Amniotic stem cell (primary cell): ENCODE measurements at regions not wholly inside any gene's neighbourhood (a gene's known extent, or its start where the extent isn't known, plus 50 kb on each side); places are given as distances from the start of the nearest gene placed in this dataset.
"Not testable (repeated sequence)": the region's sequence is repeated elsewhere in the genome, so short reads cannot be mapped to it uniquely, and the experiment has no call there.

ENCODE experiments used
- DNase-seq: peaks from one replicate; lab custom pipeline; 2025; lab: John Stamatoyannopoulos, UW

DNA sequence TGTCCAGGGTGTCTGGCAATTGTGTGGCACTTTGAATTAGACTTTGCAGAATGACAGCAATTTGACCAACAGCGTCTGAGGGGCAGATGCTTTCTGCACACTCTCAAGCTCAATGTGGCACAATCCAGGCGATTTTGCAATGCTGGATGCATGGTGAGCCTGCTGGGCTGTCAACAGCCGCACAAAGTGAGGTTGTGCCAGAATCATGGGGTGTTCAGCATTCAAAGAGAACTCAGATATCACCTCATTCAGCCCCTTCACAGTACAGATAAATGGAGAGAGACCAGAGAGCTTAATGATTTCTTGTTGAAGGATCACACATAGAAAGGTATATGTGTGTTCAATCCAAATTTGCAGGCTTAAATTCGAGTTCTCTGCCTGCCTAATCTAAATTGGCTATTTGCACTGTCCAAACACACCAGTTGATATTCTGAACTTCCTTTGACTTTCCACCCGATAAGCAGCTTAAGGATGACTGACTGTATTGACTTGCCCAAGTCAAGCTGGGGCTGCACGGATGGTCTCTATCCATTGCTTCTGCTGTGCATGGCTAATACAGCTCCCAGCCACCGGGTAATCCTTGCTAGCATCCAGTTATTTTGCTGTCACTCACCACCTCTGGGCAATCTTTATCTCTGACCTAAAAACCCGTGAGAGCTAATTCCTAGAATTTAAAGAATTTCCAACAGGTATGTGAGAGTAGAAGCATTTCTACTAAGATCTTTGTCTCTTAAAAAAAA, 157.9 kb upstream of the TAS2R1 start:
- no peak for DNase-seq

DNA sequence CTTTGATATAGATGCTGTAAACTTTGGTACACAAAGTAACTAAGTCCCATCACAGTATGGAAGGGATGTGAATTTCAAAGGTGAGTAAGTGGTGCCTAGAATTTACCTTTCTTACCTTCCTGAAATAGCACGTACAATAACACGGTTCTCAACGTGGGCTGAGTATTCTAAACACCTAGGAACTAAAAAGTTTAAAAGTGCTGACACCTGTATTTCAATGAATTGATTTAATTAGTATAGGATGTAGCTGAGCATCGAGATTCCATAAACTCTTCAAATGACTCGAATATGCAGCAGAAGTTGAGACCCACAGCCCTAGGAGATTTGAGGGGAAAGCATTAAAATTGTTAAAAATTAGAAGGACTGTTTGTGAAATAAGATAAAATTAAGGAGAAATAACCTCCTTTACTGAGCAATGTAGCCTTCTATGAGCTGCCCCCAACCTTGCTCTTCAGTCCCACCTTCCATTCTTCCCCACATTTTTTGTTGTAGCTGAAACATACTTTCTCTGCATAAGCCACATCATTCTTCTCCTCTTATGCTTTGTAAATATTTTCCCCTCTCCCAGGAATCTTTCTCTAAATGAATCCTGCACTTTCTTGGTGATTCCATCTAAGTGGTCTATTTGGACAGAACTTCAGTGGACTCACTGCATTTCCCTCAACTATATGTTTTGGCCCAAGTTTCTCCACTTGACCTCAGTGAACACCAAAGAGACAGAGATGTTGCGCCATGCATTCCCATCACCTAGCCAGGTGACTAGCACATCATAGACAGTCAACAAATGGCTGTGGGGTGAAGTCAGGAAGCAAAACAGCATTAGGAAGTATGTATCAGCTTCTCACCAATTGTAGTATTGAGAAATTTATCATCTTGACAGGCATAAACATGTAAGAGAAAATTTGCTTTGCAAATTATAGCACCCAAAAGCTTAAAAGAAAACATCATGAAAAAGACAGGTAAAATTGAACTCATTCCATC, 156.5 kb upstream of the TAS2R1 start:
- no peak for DNase-seq

DNA sequence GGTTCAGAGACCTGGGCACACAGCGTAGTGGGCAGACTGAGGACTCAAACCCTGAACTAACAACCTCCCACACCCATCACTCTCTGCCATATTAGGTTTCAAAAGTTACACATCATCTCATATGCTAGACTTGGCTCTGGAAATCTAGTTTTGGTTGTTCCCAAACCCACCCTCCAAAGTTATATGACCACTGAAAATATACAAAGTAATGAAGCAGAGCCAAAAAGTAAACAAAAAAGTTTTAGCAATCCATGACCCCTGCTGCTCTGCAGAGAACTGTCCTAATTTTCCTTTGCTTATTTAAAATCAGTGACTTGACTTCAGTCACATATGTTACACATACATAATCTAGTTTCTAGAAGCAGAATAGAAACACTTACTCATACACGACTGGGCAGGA, 155.6 kb upstream of the TAS2R1 start:
- DNase-seq, result no peak

DNA sequence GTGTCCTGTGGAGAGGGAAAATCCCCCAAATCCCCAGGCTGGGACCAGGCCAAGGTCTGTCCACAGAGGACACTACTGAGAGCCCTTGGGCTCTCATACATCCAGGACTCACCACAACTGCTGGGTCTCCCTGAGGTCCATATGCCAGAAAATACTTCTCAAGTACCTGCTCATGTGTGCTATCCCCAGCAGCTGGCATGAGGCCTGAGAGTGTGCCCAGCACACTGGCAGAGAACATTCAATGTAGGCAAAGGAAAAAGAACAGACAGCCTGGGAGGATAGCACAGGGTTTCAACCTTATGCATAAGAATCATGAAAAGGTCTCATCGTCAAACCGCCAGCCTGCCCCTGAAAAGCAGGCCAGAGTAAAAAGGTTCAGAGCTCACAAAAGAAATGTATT, 154.1 kb upstream of the TAS2R1 start:
- DNase-seq, result no peak

DNA sequence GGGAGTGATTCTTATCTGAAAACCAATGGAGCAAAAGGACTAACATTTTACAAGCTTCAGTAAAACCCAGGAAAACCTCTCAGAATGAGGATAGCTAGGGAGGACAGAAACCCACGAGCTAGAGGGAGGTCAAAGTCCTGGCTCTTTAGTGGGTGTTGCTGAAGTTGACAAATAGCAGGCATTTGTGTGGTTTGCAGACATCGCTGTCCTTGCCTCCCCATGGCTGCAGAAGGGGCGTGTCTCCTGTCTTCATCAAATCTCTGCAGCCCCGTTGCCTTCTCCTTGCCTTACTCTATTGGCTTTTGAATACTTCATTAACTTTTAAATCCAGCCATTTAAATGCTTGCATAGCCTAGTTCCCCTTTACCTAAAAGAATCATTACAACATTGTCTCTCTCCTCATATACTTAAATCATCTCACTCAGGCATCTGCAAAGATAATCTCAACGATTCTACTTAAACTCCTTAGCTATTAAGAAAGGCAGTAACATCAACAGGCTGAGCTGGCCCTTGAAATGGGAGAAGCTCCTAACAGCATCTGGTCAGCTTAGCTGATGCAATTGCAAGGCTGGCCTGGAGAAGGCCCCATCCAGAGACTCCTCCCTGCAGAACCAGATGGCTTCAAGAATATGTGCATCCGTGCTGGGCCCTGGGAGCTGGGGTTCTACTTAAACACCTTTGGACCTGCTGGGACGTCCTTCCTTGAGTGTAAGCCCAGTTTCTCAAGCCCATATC, 152.8 kb upstream of the TAS2R1 start:
- no peak for DNase-seq

DNA sequence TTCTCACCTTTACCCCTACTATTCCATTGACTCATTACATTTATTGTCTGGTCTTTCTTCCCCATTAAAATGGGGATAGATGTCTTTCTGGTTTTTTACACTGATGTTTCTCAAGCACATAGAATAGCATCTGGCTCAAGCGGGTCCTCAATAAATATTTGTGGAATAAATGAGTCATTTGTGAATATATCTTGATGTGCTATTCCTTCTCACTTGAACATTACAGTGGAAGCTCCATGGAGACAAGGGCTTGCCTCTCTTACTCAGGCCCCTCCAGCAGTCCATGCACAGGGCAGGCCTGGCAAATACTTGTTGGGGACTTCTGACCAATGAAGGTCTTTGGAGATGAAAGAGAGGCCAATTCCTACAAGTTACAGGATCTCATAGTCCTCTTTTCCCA, 151.7 kb upstream of the TAS2R1 start:
- no peak for DNase-seq

DNA sequence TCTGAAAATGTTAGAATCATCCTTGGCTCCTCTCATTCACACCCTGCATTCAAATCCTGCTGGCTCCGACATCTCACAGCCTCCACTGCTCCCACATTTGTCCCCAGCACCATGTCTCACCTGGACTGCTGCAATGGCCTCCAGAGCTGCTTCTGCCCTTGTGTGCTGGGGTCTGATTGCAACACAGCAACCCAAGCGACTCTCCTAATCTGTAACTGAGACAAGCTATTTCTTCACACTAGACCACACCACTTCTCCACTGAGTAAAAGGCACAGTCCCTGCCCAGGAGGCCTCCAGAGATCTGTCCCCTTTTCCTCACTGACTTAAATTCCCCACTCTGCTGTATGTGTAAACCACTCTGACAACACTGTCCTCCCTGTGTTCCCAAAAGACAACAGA, 151.1 kb upstream of the TAS2R1 start:
- DNase-seq, result no peak

DNA sequence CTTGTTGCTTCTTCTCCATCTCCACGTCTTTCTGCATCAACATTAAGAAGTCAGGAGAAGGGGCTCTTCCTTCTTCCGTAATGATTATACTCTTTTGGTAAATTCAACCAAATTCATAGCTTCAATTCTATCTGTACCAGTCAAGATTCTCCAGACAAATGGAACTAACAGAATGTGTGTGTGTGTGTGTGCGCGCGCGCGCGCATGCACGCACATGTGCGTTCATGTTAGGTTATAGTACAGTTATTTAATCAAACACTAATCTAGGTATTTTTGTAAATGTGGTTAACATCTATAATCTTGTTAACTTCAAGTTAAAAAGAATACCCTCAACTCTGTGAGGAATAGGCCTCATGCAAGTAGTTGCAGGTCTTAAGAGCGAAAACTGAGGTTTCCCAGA, 150.3 kb upstream of the TAS2R1 start:
- no peak for DNase-seq

DNA sequence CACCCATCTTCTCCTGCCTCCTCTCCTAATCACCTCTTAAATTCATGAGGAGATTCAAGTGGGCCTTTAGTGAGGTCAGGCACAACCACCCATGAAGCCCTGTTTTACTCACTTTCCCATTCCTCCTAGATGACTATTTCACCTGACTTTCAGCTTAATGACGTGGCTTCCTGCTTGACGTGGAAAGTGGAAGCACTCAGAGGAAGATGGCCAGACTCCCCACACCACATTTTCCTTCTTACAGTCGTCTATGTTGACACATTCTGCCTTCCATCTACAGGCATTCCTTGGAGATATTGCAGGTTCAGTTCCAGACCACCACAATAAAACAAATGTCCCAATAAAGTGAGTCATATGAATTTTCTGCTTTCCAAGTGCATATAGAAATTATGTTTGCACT, 146.4 kb upstream of the TAS2R1 start:
- DNase-seq, result no peak

DNA sequence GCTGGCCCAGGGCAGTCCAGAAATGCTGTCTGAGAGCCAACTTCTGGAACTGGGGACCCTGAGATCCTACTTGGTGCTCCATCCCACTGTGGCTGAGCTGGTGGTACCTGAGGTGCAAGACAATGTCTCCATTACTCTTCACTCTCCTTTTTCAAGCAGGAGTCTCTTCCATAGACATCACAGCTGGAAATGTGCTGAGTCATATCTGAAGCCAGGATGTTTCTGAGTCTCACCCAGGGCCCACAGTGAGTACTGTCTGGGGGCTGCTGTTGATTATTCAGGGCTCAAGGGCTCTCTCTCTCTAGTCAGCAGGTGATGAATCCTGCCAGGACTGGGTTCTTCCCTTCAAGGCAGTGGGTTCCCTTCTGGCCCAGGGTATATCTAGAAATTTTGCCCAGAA, 145.2 kb upstream of the TAS2R1 start:
- no peak for DNase-seq

DNA sequence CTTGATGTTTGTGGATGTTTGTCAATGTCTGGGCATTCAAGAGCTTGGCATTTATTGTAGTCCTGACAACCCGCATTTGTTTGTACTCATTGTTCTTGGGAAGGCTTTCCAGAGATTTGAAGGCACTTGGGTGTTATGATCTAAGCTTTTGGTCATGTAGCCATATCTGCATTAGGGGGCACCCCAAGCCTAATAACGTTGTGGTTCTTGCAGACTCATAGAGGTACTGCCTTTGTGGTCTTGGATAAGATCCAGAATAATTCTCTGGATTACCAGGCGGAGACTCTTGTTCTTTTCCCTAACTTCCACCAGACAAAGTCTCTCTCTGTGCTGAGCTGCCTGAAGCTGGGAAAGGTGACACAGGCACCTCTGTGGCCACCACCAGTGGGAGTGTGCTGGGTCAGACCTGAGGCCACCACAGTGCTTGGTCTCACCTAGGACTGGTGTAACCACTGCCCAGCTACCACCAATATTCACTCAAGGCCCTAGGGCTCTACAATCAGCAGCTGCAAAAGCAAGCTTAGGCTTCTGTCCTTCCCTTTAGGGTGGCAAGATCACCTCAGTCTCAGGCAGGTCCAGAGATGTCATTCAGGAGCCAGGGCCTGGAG, 144.4 kb upstream of the TAS2R1 start:
- no peak for DNase-seq

DNA sequence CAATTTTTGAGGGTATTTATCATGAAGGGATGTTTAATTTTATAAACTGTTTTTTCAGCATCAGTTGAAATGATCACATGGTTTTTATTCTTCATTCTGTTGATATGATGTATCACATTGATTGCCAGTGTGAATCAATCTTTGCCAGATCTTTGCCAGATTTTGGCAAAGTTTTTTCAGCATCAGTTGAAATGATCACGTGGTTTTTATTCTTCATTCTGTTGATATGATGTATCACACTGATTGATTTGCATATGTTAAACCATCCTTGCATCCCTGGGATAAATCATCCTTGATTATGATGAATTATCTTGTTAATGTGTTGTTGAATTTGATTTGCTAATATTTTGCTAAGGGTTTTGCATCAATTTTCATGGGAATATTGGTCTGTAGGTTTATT, 140.9 kb upstream of the TAS2R1 start:
- no peak for DNase-seq

DNA sequence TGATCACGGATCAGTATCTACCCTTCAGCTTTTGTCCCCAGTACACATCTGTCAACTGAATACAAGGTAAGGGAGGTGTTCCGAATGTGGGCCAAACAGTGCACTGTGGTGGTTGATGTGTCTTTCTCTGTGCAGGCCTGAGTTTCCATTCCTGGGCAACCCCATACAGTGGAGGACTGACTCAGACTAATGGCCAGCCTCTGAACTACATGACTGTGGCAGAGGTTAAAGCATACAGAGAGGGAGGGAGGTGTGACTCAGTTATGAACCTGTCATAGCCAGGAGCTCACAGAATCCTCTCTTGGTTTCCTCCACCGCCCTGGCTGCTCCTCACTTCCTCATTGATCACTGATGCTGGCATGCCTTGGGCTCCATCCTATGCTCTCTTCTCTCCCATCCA, 136.4 kb upstream of the TAS2R1 start:
- DNase-seq, result no peak

DNA sequence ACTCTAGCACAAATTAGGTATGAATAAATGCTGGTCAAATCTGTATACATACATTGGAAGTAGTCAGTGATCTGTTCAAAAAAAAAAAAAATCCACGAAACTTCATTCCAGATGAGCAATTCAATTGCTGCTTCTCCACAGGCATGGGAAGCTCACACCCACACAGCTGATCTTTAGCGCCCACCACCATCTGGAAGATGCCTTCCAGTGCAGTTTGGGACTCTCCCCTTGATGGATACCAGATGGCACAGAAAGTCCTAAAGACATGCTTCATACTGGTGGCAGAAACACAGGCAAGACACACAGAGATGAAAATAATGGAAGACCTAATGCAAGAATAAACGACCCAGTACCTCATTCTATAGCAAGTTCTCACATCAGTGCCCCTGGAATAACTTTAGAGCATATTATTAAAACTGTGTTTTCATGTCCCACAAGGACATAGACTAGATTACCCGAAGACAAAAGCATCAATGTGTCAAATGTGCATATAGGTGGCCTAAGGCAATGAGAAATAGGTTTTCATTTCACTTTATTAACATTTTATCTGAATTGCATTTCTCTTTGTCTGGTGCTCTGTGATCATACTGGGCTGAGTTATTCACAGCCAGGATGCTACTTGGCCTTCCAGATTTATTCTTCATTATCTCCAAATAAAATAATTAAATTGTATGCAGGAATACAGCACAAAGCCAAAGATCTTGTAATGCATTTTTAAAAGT, 135.4 kb upstream of the TAS2R1 start:
- no peak for DNase-seq

DNA sequence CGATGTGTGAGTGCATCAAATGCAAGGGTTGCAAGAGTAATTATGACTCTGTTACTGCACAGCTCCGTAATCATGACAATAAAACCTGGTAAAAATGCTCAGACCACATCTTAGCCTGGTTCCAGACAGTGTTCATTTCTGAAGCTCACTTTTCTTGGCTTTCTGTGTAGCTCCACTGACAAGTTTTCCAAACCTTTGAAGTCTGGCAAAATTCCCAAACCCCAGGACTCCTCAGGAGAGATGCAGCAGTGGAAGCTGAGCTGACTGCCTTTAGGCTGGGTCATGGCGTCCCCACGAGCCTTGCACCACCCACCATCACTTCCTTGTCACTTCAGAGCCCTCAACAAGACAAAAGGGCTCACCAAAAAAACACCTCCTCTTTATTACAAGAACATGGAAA, 131.6 kb upstream of the TAS2R1 start:
- DNase-seq, result no peak

DNA sequence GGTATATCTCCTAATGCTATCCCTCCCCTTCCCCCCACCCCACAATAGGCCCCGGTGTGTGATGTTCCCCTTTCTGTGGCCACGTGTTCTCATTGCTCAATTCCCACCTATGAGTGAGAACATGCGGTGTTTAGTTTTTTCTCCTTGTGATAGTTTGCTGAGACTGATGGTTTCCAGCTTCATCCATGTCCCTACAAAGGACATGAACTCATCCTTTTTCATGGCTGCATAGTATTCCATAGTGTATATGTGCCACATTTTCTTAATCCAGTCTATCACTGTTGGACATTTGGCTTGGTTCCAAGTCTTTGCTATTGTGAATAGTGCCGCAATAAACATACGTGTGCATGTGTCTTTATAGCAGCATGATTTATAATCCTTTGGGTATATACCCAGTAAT, 122.5 kb upstream of the TAS2R1 start:
- DNase-seq, result not testable (repeated sequence)

DNA sequence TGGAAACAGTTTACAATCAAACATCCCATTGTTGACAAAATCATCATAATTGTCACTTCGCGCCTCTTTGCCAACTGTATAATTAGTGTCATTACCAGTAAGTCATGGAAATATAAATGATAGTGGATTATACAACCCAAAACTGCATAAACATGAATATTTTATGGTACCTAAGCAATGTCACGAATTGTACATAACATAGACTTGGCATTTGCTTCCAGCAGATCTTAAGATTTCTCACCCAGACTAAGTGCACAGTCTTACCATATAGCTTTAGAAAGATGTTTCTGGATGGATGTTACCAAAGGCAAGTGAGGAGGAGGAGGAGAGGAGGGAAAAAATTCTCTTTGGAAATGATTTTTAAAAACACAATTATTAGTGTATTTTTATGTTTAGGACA, 113.4 kb upstream of the TAS2R1 start:
- DNase-seq, result no peak

DNA sequence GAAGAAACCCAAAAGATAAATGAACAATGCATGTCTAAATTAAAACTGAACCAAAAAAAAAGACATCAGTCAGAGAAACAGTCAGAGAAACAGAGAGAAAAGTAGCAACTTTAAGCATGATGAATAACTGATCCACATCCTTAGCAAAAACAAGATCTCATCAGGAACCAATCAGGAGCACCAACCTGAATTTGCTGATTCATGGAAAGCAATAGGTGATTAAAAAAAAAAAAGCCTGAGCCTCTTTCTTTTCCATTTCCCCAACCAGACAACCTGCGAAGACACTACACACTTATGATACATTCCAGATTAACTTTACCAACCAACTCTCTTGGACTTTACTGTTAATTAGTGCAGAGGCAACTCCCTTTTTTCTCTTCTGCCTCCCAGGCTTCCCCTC, 112.7 kb upstream of the TAS2R1 start:
- DNase-seq, result no peak

DNA sequence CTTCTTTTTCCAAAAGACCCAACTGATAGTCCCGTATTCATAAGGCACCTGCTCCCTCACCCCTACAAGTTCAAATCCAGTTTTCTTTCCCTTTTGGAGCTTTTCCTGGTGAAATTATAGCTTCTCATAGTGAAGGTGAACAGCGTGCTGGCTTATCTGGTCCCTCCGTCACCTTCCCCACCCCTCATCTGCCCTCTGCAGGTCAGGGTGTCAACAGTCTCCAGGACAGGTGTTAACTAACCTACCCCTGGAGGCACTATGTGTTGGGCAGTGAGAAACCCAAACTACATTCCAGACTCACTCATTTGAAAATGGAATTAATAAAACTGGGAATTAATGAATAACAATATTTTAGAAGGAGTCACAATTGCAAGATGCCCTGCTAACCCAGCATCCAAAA, 109.0 kb upstream of the TAS2R1 start:
- no peak for DNase-seq

DNA sequence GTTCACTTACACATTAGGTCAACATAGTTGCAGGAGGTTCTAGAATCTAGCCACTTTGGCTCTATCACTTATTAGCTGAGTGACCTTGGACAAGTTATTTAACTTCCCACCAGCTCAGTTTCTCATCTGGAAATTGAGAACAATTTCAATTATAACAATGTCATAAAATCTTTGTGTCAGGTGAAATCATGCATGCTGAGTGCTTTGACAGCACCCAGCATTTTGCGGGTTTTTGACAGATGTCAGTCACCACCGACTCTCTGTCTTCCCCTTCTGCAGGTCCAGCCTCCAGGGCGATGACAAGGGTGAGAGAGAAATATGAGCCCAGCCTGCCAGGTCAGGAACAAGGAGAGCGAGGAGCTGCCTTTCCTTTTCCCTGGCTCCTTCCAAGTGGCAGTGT, 107.1 kb upstream of the TAS2R1 start:
- DNase-seq, result no peak

DNA sequence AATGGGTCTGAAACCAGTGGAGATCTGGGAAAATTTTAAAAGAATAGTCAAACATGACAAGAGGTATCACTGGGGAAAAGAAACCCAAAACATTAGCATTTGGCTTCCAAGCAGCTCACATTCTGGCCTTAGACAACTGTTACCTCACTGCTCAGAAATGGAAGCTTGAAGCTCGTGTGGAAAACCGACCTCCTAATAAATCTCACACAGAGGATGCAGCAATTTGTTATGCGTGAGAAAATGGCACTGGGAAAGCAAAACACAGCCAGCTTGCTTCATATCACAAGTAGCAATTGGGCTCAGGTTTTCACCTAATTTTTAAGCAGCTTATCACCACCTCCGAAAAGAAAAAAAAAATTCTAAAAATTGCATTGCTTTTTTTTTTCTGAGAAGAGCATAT, 103.3 kb upstream of the TAS2R1 start:
- no peak for DNase-seq

DNA sequence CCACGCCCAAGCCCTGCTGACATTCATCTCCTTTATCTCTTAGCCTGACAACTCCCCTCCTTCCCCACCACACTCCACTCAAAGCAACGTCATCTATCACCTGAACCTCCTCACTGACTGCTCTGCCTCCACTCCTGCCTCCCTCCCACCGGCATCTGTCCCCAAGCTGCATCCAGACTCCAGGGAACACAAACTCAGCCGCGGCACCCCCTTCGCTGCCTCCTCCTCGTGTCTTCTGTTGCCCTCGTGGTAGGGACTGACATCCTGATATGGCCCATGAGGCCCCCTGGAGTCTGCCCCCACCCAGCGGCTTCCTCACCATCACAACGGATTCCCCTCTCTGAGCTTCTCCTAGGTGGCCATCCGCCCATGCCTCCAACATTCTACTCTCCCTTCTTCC, 101.0 kb upstream of the TAS2R1 start:
- DNase-seq, result no peak
